Peyer's patch (tissue), 4 donors: ENCODE measurements at regions not wholly inside any gene's neighbourhood (a gene's known extent, or its start where the extent isn't known, plus 50 kb on each side); places are given as distances from the start of the nearest gene placed in this dataset.

Experiments
- POLR2A ChIP-seq, 2 donors: fragments of 450-650 bp; IDR thresholded peaks; one replicate each; pipeline ENCODE4 v1.5.1; 2017; ENCODE audit warnings: antibody characterized with exemption in 2 of 2, mild to moderate bottlenecking in 2 of 2, moderate library complexity in 2 of 2
- TF ChIP-seq, protein P1 (sequence below), 6 experiments: fragments of 450-650 bp in 4 of 6; fragments of 200-600 bp in 2 of 6; sonication (generic) in 1 of 6; IDR thresholded peaks; one replicate each; pipeline ENCODE4 v1.5.1; 2017 to 2019; ENCODE audit warnings: antibody characterized with exemption in 6 of 6, mild to moderate bottlenecking in 3 of 6, moderate library complexity in 1 of 6

GRCh38 chr12:118582863-118583262 is 206.5 kb downstream of the SUDS3 start:
- TF ChIP-seq POLR2A (IDR thresholded peaks at IDR 0.05), result no peak
- TF ChIP-seq, protein P1, sequence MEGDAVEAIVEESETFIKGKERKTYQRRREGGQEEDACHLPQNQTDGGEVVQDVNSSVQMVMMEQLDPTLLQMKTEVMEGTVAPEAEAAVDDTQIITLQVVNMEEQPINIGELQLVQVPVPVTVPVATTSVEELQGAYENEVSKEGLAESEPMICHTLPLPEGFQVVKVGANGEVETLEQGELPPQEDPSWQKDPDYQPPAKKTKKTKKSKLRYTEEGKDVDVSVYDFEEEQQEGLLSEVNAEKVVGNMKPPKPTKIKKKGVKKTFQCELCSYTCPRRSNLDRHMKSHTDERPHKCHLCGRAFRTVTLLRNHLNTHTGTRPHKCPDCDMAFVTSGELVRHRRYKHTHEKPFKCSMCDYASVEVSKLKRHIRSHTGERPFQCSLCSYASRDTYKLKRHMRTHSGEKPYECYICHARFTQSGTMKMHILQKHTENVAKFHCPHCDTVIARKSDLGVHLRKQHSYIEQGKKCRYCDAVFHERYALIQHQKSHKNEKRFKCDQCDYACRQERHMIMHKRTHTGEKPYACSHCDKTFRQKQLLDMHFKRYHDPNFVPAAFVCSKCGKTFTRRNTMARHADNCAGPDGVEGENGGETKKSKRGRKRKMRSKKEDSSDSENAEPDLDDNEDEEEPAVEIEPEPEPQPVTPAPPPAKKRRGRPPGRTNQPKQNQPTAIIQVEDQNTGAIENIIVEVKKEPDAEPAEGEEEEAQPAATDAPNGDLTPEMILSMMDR (IDR thresholded peaks at IDR 0.05), result no peak
